HL-60 (cell line): ENCODE measurements at regions not wholly inside any gene's neighbourhood (a gene's known extent, or its start where the extent isn't known, plus 50 kb on each side); places are given as distances from the start of the nearest gene placed in this dataset.

Experiments used
- CTCF ChIP-seq: IDR thresholded peaks from one replicate; pipeline ENCODE4 v1.5.1; 2011; ENCODE audit warnings: low read length, control low read depth, inconsistent platforms; ENCODE audit not compliant: insufficient read depth
- GABPA ChIP-seq: IDR thresholded peaks from 2 replicates; pipeline ENCODE4 v1.6.1; 2012; ENCODE audit warnings: low read depth
- POLR2AphosphoS5 ChIP-seq: IDR thresholded peaks from 2 replicates; pipeline ENCODE4 v1.6.1; 2012; ENCODE audit warnings: low read depth
- REST ChIP-seq: IDR thresholded peaks from 2 replicates; pipeline ENCODE4 v1.6.1; 2012; ENCODE audit warnings: low read depth; ENCODE audit not compliant: insufficient replicate concordance
- SPI1 ChIP-seq: IDR thresholded peaks from 2 replicates; pipeline ENCODE4 v1.6.1; 2012; ENCODE audit warnings: low read depth, mild to moderate bottlenecking, borderline replicate concordance

GRCh38 chr9:119998614-119999013 is 581.4 kb downstream of the CDK5RAP2 start:
- TF ChIP-seq CTCF (no peak), POLR2AphosphoS5 (no peak), SPI1 (no peak), GABPA (no peak), REST (no peak)
